HEK293T (cell line): ENCODE measurements at regions not wholly inside any gene's neighbourhood (a gene's known extent, or its start where the extent isn't known, plus 50 kb on each side); places are given as distances from the start of the nearest gene placed in this dataset.
"Not testable (repeated sequence)": the region's sequence is repeated elsewhere in the genome, so short reads cannot be mapped to it uniquely, and the experiment has no call there.

Experiments used
- BHLHE40 ChIP-seq: fragments of 450-650 bp; IDR thresholded peaks from 2 replicates; pipeline ENCODE4 v1.6.1; 2016; ENCODE audit warnings: mild to moderate bottlenecking, moderate library complexity, borderline replicate concordance
- FOXM1 ChIP-seq: fragments of 450-650 bp; IDR thresholded peaks from 2 replicates; pipeline ENCODE4 v1.6.1; 2017; ENCODE audit warnings: mild to moderate bottlenecking, borderline replicate concordance
- LEF1 ChIP-seq: fragments of 450-650 bp; IDR thresholded peaks from 2 replicates; pipeline ENCODE4 v1.6.1; 2017; ENCODE audit warnings: mild to moderate bottlenecking, borderline replicate concordance
- SP1 ChIP-seq: fragments of 450-650 bp; IDR thresholded peaks from 2 replicates; pipeline ENCODE4 v1.6.1; 2017
- TARDBP ChIP-seq: fragments of 450-650 bp; IDR thresholded peaks from 2 replicates; pipeline ENCODE4 v1.6.1; 2016

DNA sequence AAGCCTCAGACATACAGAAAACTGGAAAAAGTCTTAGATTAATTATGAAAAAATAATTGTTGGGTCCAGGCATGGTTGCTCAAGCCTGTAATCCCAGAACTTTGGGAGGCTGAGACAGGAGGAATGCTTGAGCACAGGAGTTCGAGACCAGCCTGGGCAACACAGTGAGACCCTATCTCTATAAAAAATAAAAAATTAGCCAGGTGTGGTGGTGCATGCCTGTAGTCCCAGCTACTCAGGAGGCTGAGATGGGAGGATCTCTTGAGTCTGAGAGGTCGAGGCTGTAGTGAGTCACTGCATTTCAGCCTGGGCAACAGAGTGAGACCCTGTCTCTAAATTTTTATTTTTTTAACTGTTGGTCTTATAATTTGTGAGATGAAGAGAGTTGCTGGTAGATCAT is 90.6 kb upstream of the HMGA2 start:
- TF ChIP-seq FOXM1, BHLHE40, SP1, LEF1, TARDBP: not testable (repeated sequence)
